Activated CD4-positive, alpha-beta T cell treated with anti-CD3 and anti-CD28 coated beads, Interleukin-2, Interleukin-4, amounts not matched to agents 100 ng/mL and 50 ng/mL, durations not matched to agents 16 hours and 8 hours (primary cell): ENCODE measurements at regions not wholly inside any gene's neighbourhood (a gene's known extent, or its start where the extent isn't known, plus 50 kb on each side); places are given as distances from the start of the nearest gene placed in this dataset.

Source experiments
- DNase-seq: peaks from one replicate; pipeline ENCODE4 v3.0.0-alpha.2; 2020; ENCODE audit warnings: low spot score

GRCh38 chr20:4559106-4559505 lies 127.2 kb upstream of the PRNP start:
- DNase-seq = no peak

GRCh38 chr20:4556781-4557180 lies 129.5 kb upstream of the PRNP start:
- no peak for DNase-seq

- DNase-seq = no peak
These were observed 130.9 kb upstream of the PRNP start for GRCh38 chr20:4555188-4555890.

GRCh38 chr20:4554346-4554745 lies 131.9 kb upstream of the PRNP start:
- no peak for DNase-seq

GRCh38 chr20:4552075-4552640 lies 134.1 kb upstream of the PRNP start:
- no peak for DNase-seq

- DNase-seq = no peak
These were observed 135.5 kb upstream of the PRNP start for GRCh38 chr20:4550740-4551139.

- no peak for DNase-seq
These were observed 136.5 kb upstream of the PRNP start for GRCh38 chr20:4549711-4550259.

- DNase-seq = no peak
These were observed 137.7 kb upstream of the PRNP start for GRCh38 chr20:4548552-4548951.

GRCh38 chr20:4546786-4547185 lies 139.5 kb upstream of the PRNP start:
- DNase-seq = no peak

- DNase-seq = no peak
These were observed 139.9 kb upstream of the PRNP start for GRCh38 chr20:4546342-4546741.

GRCh38 chr20:4545526-4545925 lies 140.7 kb upstream of the PRNP start:
- no peak for DNase-seq

- DNase-seq = no peak
These were observed 141.5 kb upstream of the PRNP start for GRCh38 chr20:4544765-4545164.

GRCh38 chr20:4542270-4542669 lies 144.0 kb upstream of the PRNP start:
- no peak for DNase-seq

- no peak for DNase-seq
These were observed 151.9 kb upstream of the PRNP start for GRCh38 chr20:4534315-4534714.

- DNase-seq = no peak
These were observed 152.7 kb upstream of the PRNP start for GRCh38 chr20:4533368-4534133.

- no peak for DNase-seq
These were observed 153.5 kb upstream of the PRNP start for GRCh38 chr20:4532772-4533171.

GRCh38 chr20:4524792-4525191 lies 161.5 kb upstream of the PRNP start:
- DNase-seq = no peak

- no peak for DNase-seq
These were observed 161.9 kb upstream of the PRNP start for GRCh38 chr20:4524307-4524706.

GRCh38 chr20:4522310-4522709 lies 163.9 kb upstream of the PRNP start:
- DNase-seq = no peak

GRCh38 chr20:4521170-4521968 lies 164.9 kb upstream of the PRNP start:
- DNase-seq = no peak

- DNase-seq = peak; percentile 17
These were observed 166.7 kb upstream of the PRNP start for GRCh38 chr20:4519534-4519933.

- no peak for DNase-seq
These were observed 169.4 kb upstream of the PRNP start for GRCh38 chr20:4516876-4517275.
